ENCODE measurements at regions not wholly inside any gene's neighbourhood (a gene's known extent, or its start where the extent isn't known, plus 50 kb on each side); places are given as distances from the start of the nearest gene placed in this dataset.
A peak's percentile ranks its signal among the peaks of the same experiment; 100 is the strongest.

- TF ChIP-seq CTCF (IDR thresholded peaks at IDR 0.05; ENCODE audit: control extremely low read depth, extremely low read depth, low read depth, missing control alignments) = peak; percentile 35
- ChIA-PET POLR2A (no interaction called here), CTCF (interaction anchor here (0.5 to 2.8 kb wide), 4 partner anchors 8 to 1443 kb away, joined by 3 to 19 read pairs (median 4); no protein-coding TSS in a partner anchor)
- no peak for DNase-seq (ENCODE audit: extremely low spot score)
Observed at GRCh38 chr2:106572541-106573450, 85.6 kb downstream of the CD8B2 start.

DNA sequence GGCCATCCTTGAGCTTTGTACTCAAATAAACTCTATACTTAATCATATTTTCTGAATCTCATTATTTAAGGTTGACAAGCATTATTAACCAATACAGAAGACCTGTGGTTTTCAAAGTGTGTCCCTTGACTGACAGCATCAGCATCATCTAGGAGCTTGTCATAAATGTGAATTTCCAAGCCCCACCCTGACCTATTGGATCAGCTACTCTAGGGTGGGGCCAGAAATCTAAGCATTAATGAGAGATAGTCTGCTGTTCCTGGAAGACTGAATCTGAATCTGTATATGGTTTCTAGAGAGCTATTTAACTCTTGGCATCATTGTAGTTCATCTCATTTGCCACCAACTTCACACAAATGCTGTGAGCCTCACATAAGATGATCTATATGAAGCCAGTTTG, 86.6 kb downstream of the CD8B2 start:
- no peak for DNase-seq (ENCODE audit: extremely low spot score)
- CTCF ChIA-PET = interaction anchor here (1.3 to 2.8 kb wide), 2 partner anchors 8 to 9 kb away, joined by 3 to 19 read pairs; no protein-coding TSS in a partner anchor
- TF ChIP-seq CTCF (IDR thresholded peaks at IDR 0.05; ENCODE audit: control extremely low read depth, extremely low read depth, low read depth, missing control alignments) = no peak
- POLR2A ChIA-PET = no interaction called here

- CTCF ChIA-PET = no interaction called here
- no peak for DNase-seq (ENCODE audit: extremely low spot score)
- POLR2A ChIA-PET = no interaction called here
- TF ChIP-seq CTCF (IDR thresholded peaks at IDR 0.05; ENCODE audit: control extremely low read depth, extremely low read depth, low read depth, missing control alignments) = no peak
Observed at GRCh38 chr2:106575955-106576354, 88.8 kb downstream of the CD8B2 start.

DNA sequence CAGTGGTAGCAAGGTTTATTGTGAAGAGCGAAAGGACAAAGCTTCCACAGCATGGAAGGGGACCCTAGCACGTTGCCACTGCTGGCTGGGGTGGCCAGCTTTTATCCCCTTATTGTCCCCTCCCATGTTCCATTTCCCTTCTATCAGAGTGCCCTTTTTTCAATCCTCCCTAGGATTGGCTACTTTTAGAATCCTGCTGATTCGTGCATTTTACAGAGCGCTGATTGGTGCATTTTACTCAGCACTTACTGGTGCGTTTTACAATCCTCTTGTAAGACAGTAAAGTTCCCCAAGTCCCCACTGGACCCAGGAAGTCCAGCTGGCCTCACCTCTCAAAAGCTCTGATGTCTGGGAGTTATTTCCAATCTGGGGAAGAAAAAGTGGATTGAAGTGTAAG, 90.1 kb downstream of the CD8B2 start:
- ChIA-PET CTCF (interaction anchor here (1.2 kb wide), 3 partner anchors 10 to 19 kb away, joined by 3 to 6 read pairs (median 3); no protein-coding TSS in a partner anchor), POLR2A (no interaction called here)
- DNase-seq (ENCODE audit: extremely low spot score) = no peak
- TF ChIP-seq CTCF (IDR thresholded peaks at IDR 0.05; ENCODE audit: control extremely low read depth, extremely low read depth, low read depth, missing control alignments) = no peak

DNA sequence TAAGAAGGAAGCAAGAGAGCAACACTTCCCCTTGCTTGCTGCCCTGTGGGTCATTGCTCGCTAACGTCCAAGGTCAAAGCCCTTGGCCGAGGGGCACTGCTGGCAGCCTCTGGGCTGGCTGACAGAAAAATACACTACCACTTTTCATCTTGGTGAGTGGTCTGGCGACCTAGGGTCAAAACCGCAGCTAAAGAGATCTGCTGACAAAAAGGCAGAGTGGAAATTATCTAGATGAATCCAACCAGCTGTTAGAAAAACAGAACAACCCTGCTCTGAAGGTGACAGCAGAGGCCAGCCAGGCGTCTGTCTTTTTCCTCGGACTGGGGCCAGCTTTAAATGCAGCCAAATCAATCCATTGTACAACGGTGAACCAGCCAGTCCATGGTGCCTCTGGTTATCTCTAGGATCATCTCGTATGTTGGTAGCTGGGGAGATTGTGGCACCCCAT, 92.6 kb downstream of the CD8B2 start:
- no peak for TF ChIP-seq CTCF (IDR thresholded peaks at IDR 0.05; ENCODE audit: control extremely low read depth, extremely low read depth, low read depth, missing control alignments)
- ChIA-PET POLR2A (no interaction called here), CTCF (interaction anchor here (1.2 kb wide), 1 partner anchor 12 kb away, joined by 3 read pairs; no protein-coding TSS in a partner anchor)
- no peak for DNase-seq (ENCODE audit: extremely low spot score)

- no peak for TF ChIP-seq CTCF (IDR thresholded peaks at IDR 0.05; ENCODE audit: control extremely low read depth, extremely low read depth, low read depth, missing control alignments)
- ChIA-PET POLR2A (no interaction called here), CTCF (no interaction called here)
- no peak for DNase-seq (ENCODE audit: extremely low spot score)
Observed at GRCh38 chr2:106580241-106580640, 93.1 kb downstream of the CD8B2 start.
